ENCODE measurements at regions not wholly inside any gene's neighbourhood (a gene's known extent, or its start where the extent isn't known, plus 50 kb on each side); places are given as distances from the start of the nearest gene placed in this dataset.
"Not testable (repeated sequence)": the region's sequence is repeated elsewhere in the genome, so short reads cannot be mapped to it uniquely, and the experiment has no call there.

DNA sequence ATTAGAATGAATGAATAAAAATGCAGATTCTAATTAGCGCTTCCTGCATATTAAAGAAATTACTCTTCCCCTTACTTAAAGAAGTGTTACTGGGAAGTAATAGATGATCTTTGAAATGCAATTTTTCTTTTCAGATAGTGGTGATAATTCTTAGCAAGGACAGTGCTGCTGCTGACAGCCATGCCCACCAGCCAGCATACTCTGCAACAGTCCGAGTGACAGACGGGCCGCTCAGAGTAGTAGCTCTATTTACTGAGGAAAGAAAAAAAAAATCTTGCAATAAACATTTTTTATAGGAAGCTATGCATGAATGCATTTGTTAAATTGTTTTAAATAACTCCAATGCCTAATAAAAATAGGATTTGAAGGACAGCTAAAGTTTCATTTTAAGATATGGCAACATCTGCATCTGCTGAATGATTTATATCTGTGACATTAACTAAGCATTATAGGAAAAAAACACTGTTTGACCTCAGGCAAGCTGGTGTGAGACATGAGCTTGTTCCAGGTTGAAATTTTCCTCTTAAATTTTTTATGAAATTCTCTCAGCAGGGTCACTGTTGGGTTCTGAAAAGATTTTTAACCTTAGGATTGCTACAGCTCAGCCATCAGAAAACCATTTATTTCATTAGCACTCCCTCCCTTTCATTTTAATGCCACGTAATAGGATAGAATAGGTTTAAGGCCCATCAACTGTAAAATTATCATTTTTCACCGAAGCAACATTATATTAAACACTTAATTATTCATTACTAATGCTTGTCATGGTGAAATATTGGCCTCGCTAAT lies 393.8 kb downstream of the DCDC2C start:
- intact Hi-C loops (cut with DNase I; ENCODE audit: low total_unique reads) = no loop called here
- no peak for TF ChIP-seq CTCF (IDR thresholded peaks at IDR 0.05)

GRCh38 chr2:4098137-4098536 lies 394.8 kb downstream of the DCDC2C start:
- no peaks in the 10 kb centered on the region for H3K9me3 ChIP-seq
- no peaks in the 10 kb centered on the region for H3K27me3 ChIP-seq
- no peak overlapping the region for H3K4me3 ChIP-seq
- no peaks in the 10 kb centered on the region for H3K4me1 ChIP-seq
- no peak overlapping the region for H3K27ac ChIP-seq
- TF ChIP-seq CTCF (IDR thresholded peaks at IDR 0.05) = no peak
- H3K36me3 ChIP-seq = no peaks in the 10 kb centered on the region
- intact Hi-C loops (cut with DNase I; ENCODE audit: low total_unique reads) = no loop called here
- DNase-seq = no peak

More for the DNA sequence above, 393.8 kb downstream of the DCDC2C start:
- Histone ChIP-seq H3K4me3 (no peak overlapping the region), H3K27ac (no peak overlapping the region), H3K4me1 (no peaks in the 10 kb centered on the region), H3K27me3 (no peaks in the 10 kb centered on the region), H3K9me3 (no peaks in the 10 kb centered on the region), H3K36me3 (no peaks in the 10 kb centered on the region)
- DNase-seq = no peak

DNA sequence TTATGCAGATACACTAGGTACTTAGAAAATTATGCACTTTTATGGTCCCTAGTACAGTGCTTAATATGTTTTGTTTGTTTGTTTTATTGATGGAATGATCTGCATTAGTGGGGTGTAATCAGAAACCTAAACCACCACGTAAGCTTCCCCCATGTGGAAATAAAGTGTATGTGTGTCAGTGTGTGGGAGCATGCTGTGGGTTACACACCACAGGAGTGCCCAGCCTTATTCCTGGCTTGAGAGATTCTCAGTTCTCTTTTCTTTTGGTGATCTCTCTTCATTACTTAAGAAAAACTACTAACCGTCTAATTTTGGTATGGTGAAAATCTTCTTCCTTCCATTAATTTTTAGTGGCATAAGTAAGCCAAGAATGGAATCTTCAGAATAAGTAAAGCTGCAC lies 398.6 kb downstream of the DCDC2C start:
- Histone ChIP-seq H3K9me3 (peaks cover 0 to 4% (median 0%) of the 10 kb centered on the region in 3 donors), H3K27ac (no peak overlapping the region), H3K4me1 (no peaks in the 10 kb centered on the region), H3K4me3 (no peak overlapping the region), H3K27me3 (no peaks in the 10 kb centered on the region), H3K36me3 (no peaks in the 10 kb centered on the region)
- intact Hi-C loops (cut with DNase I; ENCODE audit: low total_unique reads) = no loop called here
- no peak for DNase-seq
- TF ChIP-seq CTCF (IDR thresholded peaks at IDR 0.05) = no peak

DNA sequence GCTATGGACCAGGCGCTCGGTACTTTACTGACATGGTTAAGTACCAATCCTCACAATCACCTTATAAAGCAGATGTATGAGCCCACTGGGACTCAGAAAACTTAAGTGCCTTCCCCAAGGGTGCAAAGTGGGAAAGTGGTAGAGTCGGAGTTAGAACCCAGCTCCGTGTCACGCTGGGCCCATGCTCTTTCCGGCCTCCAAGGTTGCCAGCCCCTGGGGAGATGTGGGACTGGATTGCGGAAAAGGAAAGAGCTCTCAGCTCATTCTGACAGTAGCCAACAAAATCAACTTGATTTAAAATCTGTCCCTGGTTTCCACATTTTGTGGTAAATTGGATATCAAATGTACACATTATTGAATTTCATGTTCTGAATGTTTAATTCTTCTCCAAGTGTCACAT lies 403.8 kb downstream of the DCDC2C start:
- no peak for TF ChIP-seq CTCF (IDR thresholded peaks at IDR 0.05)
- Histone ChIP-seq H3K27ac (no peak overlapping the region), H3K9me3 (peaks cover 0 to 4% (median 0%) of the 10 kb centered on the region in 3 donors), H3K36me3 (no peaks in the 10 kb centered on the region), H3K27me3 (no peaks in the 10 kb centered on the region), H3K4me1 (no peaks in the 10 kb centered on the region), H3K4me3 (no peak overlapping the region)
- no peak for DNase-seq
- intact Hi-C loops (cut with DNase I; ENCODE audit: low total_unique reads) = no loop called here

DNA sequence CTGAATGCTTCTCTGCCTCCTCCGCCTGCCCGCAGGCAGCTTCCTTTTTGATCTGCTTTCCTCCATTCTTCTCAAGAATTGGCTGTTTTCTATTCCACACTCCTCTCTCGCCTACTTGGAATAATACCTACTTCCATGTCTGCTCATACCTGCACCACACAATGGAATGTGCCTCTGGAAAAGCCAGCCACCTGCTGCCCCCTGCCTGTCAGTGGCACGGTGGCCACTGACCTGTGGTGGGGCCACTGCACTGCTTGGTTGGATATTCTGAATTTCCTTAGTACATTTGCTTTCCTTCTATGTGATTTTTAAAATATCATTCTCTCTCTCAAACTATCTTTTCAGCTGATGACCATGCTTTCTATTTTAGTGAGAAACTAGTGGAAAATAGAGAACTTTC lies 406.9 kb downstream of the DCDC2C start:
- no peak for DNase-seq
- no peak overlapping the region for H3K4me3 ChIP-seq
- no peaks in the 10 kb centered on the region for H3K27me3 ChIP-seq
- intact Hi-C loops (cut with DNase I; ENCODE audit: low total_unique reads) = no loop called here
- no peaks in the 10 kb centered on the region for H3K36me3 ChIP-seq
- TF ChIP-seq CTCF (IDR thresholded peaks at IDR 0.05) = no peak
- no peaks in the 10 kb centered on the region for H3K9me3 ChIP-seq
- H3K27ac ChIP-seq = no peak overlapping the region
- H3K4me1 ChIP-seq = no peaks in the 10 kb centered on the region

GRCh38 chr2:4115435-4115834 lies 412.1 kb downstream of the DCDC2C start:
- H3K27ac ChIP-seq; H3K9me3 ChIP-seq; H3K27me3 ChIP-seq; H3K36me3 ChIP-seq; intact Hi-C loops (cut with DNase I; ENCODE audit: low total_unique reads); DNase-seq; H3K4me3 ChIP-seq; H3K4me1 ChIP-seq: not testable (repeated sequence)
